ENCODE measurements at regions not wholly inside any gene's neighbourhood (a gene's known extent, or its start where the extent isn't known, plus 50 kb on each side); places are given as distances from the start of the nearest gene placed in this dataset.

- TF ChIP-seq CTCF (IDR thresholded peaks at IDR 0.05; ENCODE audit: insufficient read depth, low read depth, low read length), result no peak
- no peak for TF ChIP-seq EZH2 (IDR thresholded peaks at IDR 0.05; ENCODE audit: insufficient read depth, low read length)
Measured at GRCh38 chr2:151024696-151025251, 236.9 kb downstream of the RBM43 start.

Data from astrocyte (in vitro differentiated cells and primary cell).